Chondrocyte (in vitro differentiated cells): ENCODE measurements at regions not wholly inside any gene's neighbourhood (a gene's known extent, or its start where the extent isn't known, plus 50 kb on each side); places are given as distances from the start of the nearest gene placed in this dataset.

Source experiments
- DNase-seq: peaks from one replicate; pipeline ENCODE4 v3.0.0; 2021; ENCODE audit warnings: mixed read lengths, low spot score
- H3K27ac Mint-ChIP-seq: one replicate; pipeline ENCODE4 v1.8.0; 2021; ENCODE audit warnings: mild to moderate bottlenecking, moderate library complexity, mixed read lengths; ENCODE audit not compliant: unreplicated experiment
- H3K27me3 Mint-ChIP-seq: 2 replicates; pipeline ENCODE4 v1.8.0; 2021; ENCODE audit warnings: low read depth, mixed read lengths
- H3K36me3 Mint-ChIP-seq: 2 replicates; pipeline ENCODE4 v1.8.0; 2021; ENCODE audit warnings: low read depth, mixed read lengths
- H3K4me1 Mint-ChIP-seq: 2 replicates; pipeline ENCODE4 v1.8.0; 2021; ENCODE audit warnings: low read depth, mild to moderate bottlenecking, mixed read lengths
- H3K4me3 Mint-ChIP-seq: one replicate; pipeline ENCODE4 v1.8.0; 2021; ENCODE audit warnings: mild to moderate bottlenecking, moderate library complexity, mixed read lengths; ENCODE audit not compliant: unreplicated experiment
- H3K9me3 Mint-ChIP-seq: 2 replicates; pipeline ENCODE4 v1.8.0; 2021; ENCODE audit warnings: low read depth, mixed read lengths
- TF ChIP-seq, protein P1 (sequence below): fragments of 200-600 bp; sonication (generic); IDR thresholded peaks from 2 replicates; pipeline ENCODE4 v1.5.0; 2021; ENCODE audit warnings: antibody characterized with exemption, mild to moderate bottlenecking, moderate library complexity

GRCh38 chr6:168950858-168951214 lies 302.8 kb downstream of the THBS2 start:
- H3K9me3 Mint-ChIP-seq, result no peaks in the 10 kb centered on the region
- H3K36me3 Mint-ChIP-seq, result no peaks in the 10 kb centered on the region
- H3K27ac Mint-ChIP-seq, result no peak overlapping the region
- DNase-seq, result no peak
- peaks cover 21% of the 10 kb centered on the region for H3K4me1 Mint-ChIP-seq
- no peak overlapping the region for H3K4me3 Mint-ChIP-seq
- peaks cover 15% of the 10 kb centered on the region for H3K27me3 Mint-ChIP-seq
- TF ChIP-seq, protein P1, sequence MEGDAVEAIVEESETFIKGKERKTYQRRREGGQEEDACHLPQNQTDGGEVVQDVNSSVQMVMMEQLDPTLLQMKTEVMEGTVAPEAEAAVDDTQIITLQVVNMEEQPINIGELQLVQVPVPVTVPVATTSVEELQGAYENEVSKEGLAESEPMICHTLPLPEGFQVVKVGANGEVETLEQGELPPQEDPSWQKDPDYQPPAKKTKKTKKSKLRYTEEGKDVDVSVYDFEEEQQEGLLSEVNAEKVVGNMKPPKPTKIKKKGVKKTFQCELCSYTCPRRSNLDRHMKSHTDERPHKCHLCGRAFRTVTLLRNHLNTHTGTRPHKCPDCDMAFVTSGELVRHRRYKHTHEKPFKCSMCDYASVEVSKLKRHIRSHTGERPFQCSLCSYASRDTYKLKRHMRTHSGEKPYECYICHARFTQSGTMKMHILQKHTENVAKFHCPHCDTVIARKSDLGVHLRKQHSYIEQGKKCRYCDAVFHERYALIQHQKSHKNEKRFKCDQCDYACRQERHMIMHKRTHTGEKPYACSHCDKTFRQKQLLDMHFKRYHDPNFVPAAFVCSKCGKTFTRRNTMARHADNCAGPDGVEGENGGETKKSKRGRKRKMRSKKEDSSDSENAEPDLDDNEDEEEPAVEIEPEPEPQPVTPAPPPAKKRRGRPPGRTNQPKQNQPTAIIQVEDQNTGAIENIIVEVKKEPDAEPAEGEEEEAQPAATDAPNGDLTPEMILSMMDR, result no peak

- Mint-ChIP-seq H3K9me3 (no peaks in the 10 kb centered on the region), H3K27me3 (peaks cover 15% of the 10 kb centered on the region), H3K4me1 (peaks cover 17% of the 10 kb centered on the region), H3K4me3 (no peak overlapping the region), H3K36me3 (no peaks in the 10 kb centered on the region), H3K27ac (peak overlapping the region; percentile 3)
- TF ChIP-seq, protein P1, result no peak
- DNase-seq, result no peak
Observed at GRCh38 chr6:168949981-168950857, 303.4 kb downstream of the THBS2 start.

DNA sequence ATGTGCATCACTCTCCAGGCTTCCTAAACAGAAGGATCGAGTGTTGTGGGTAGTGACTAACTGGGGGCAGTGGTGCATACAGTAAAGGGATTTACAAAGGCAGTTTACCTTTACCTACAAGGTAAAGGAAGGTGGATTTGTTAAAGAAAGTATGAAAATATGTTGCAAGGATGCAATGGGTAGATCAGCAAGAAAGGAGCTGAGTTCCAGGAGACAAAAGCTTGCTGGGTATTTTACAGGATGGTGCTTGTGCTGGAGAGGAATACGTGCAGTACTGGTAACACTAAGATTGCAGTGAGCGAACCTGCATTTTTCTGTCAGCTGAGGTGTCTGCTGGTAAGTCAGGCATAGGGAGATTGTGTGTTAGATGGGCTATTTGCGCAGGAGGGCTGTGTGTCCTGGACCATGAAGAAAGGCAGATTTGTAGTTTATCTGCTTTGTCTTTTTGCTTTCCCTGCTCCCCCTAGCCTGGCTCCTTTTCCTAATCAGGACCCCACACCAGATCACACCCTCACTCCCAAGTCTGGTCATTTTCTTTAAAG lies 304.6 kb downstream of the THBS2 start:
- H3K36me3 Mint-ChIP-seq, result no peaks in the 10 kb centered on the region
- H3K9me3 Mint-ChIP-seq, result no peaks in the 10 kb centered on the region
- H3K4me1 Mint-ChIP-seq, result peaks cover 12% of the 10 kb centered on the region
- no peak for DNase-seq
- peaks cover 15% of the 10 kb centered on the region for H3K27me3 Mint-ChIP-seq
- H3K27ac Mint-ChIP-seq, result no peak overlapping the region
- TF ChIP-seq, protein P1, result no peak
- H3K4me3 Mint-ChIP-seq, result no peak overlapping the region

DNA sequence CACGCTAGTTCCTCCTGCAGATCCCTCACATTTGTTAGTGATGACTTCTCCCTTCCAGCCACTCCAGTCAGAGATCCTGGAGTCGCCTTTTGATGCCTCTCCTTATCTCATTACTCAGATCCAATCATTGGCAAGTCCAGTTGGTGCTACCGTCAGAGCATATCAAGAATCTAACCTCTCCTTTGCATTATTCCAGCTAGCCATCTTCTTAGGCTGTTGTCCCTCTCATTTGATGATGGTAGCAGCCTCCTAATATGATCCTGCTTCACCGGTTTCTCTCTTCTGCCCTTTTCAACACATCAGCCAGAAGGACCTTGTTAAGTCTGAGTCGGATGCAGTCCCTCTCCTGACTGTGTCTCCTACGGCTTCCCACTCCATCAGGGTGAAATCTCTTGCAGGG lies 305.6 kb downstream of the THBS2 start:
- Mint-ChIP-seq H3K4me3 (no peak overlapping the region), H3K27ac (no peak overlapping the region), H3K27me3 (peaks cover 15% of the 10 kb centered on the region), H3K4me1 (peaks cover 12% of the 10 kb centered on the region), H3K9me3 (no peaks in the 10 kb centered on the region), H3K36me3 (no peaks in the 10 kb centered on the region)
- TF ChIP-seq, protein P1, result no peak
- DNase-seq, result no peak

- Mint-ChIP-seq H3K4me1 (no peaks in the 10 kb centered on the region), H3K4me3 (no peak overlapping the region), H3K27me3 (peaks cover 17% of the 10 kb centered on the region), H3K27ac (no peak overlapping the region), H3K9me3 (no peaks in the 10 kb centered on the region), H3K36me3 (no peaks in the 10 kb centered on the region)
- TF ChIP-seq, protein P1, result no peak
- no peak for DNase-seq
Observed at GRCh38 chr6:168943231-168943905, 310.3 kb downstream of the THBS2 start.
